Thoracic aorta (tissue), 2 donors: ENCODE measurements at regions not wholly inside any gene's neighbourhood (a gene's known extent, or its start where the extent isn't known, plus 50 kb on each side); places are given as distances from the start of the nearest gene placed in this dataset.

ENCODE experiments used
- ATAC-seq: fragments of 150-250 bp; one replicate; pipeline ENCODE4 v1.8.0; 2017; ENCODE audit warnings: low read depth; ENCODE audit not compliant: insufficient number of reproducible peaks, low FRiP score
- DNase-seq: peaks from one replicate; pipeline ENCODE4 v3.0.0-alpha.2; 2020; ENCODE audit warnings: low spot score
- H3K27ac ChIP-seq, 2 donors: fragments of 200-600 bp; sonication (generic); 1 replicate in 1 of 2; 2 replicates in 1 of 2; pipeline ENCODE4 v1.5.1; 2016; ENCODE audit warnings: mild to moderate bottlenecking in 2 of 2, moderate library complexity in 2 of 2
- H3K27me3 ChIP-seq: fragments of 200-600 bp; sonication (generic); replicated peaks from 2 replicates; pipeline ENCODE4 v1.6.0; 2016; ENCODE audit warnings: mild to moderate bottlenecking; ENCODE audit not compliant: insufficient read depth
- H3K36me3 ChIP-seq: fragments of 200-600 bp; sonication (generic); one replicate; pipeline ENCODE4 v1.5.1; 2016
- H3K4me1 ChIP-seq, 2 donors: fragments of 200-600 bp; sonication (generic); 1 replicate in 1 of 2; 2 replicates in 1 of 2; pipeline versions ENCODE4 v1.5.1 to v1.6.0; 2016; ENCODE audit warnings: low read depth in 2 of 2, mild to moderate bottlenecking in 1 of 2; ENCODE audit not compliant: control insufficient read depth in 1 of 2
- H3K4me3 ChIP-seq: fragments of 200-600 bp; sonication (generic); 2 replicates; pipeline ENCODE4 v1.5.1; 2016; ENCODE audit warnings: mild to moderate bottlenecking
- H3K9me3 ChIP-seq: fragments of 200-600 bp; sonication (generic); 2 replicates; pipeline ENCODE4 v1.5.1; 2016
- TF ChIP-seq, protein P1 (sequence below): fragments of 200-600 bp; sonication (generic); IDR thresholded peaks from one replicate; pipeline ENCODE4 v1.5.1; 2019; ENCODE audit warnings: antibody characterized with exemption

DNA sequence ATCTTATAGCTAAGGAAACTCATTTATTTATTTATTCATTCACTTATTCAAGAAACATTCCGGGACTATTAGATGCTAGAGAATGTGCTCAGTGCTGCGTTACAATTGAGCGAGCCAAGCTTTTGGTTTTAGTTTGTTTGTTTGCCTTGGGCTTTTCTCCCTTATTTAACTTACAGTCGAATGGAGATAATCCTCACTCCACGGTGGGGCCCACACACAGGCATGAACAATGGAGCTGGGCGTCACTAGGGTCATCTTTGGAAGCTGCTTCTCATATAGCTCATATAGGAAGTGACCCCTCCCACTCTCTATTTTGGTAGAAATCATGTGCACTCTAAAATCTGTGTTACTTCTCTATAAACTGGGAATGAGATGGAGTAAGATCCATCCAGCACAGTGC is 210.0 kb downstream of the TMEM114 start:
- ATAC-seq = no peak
- no peak overlapping the region for H3K4me3 ChIP-seq
- no peak overlapping the region for H3K27ac ChIP-seq
- no peak for DNase-seq
- TF ChIP-seq, protein P1, sequence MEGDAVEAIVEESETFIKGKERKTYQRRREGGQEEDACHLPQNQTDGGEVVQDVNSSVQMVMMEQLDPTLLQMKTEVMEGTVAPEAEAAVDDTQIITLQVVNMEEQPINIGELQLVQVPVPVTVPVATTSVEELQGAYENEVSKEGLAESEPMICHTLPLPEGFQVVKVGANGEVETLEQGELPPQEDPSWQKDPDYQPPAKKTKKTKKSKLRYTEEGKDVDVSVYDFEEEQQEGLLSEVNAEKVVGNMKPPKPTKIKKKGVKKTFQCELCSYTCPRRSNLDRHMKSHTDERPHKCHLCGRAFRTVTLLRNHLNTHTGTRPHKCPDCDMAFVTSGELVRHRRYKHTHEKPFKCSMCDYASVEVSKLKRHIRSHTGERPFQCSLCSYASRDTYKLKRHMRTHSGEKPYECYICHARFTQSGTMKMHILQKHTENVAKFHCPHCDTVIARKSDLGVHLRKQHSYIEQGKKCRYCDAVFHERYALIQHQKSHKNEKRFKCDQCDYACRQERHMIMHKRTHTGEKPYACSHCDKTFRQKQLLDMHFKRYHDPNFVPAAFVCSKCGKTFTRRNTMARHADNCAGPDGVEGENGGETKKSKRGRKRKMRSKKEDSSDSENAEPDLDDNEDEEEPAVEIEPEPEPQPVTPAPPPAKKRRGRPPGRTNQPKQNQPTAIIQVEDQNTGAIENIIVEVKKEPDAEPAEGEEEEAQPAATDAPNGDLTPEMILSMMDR = no peak
- H3K36me3 ChIP-seq = no peaks in the 10 kb centered on the region
- no peaks in the 10 kb centered on the region for H3K27me3 ChIP-seq
- H3K4me1 ChIP-seq = no peaks in the 10 kb centered on the region
- H3K9me3 ChIP-seq = no peaks in the 10 kb centered on the region

DNA sequence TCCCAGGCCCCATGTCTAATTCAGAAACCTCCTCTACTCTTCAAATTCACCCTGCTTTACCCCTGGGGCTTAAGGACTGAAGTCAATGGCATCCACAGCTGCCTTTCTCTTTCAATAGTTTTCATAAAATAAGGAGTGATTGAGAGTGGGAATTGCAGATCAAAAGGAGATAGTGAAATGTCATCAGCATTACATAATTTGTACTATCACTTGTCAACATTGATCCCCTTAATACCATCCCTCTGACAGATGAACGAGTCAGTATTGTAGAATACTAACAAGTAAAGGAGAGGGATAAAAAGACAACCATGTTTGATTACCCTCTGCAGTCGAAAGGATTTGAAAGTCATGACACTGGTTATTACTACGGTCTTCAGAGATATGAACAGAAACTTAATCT is 212.4 kb downstream of the TMEM114 start:
- Histone ChIP-seq H3K9me3 (no peaks in the 10 kb centered on the region), H3K4me3 (no peak overlapping the region), H3K27me3 (no peaks in the 10 kb centered on the region), H3K27ac (no peak overlapping the region), H3K4me1 (no peaks in the 10 kb centered on the region), H3K36me3 (no peaks in the 10 kb centered on the region)
- DNase-seq = no peak
- no peak for ATAC-seq
- TF ChIP-seq, protein P1 = no peak

DNA sequence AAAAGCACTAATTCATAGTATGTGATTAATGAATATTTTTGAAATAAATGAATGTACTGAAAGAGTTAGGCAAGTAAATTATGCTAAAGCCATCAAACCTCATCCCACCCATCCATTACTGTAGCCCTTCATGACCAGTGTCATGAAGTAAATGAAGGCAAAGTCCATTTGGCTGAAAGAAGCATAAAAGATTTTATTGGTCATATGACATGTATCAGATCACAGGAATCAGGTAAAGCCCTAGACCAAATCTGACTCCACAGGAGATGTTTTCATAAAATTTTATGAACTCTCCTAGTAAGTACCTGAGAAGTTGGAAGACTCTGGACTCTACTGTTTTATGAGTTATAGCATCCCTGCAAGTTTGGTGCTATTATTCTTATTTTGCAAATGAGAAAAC is 213.5 kb downstream of the TMEM114 start:
- no peak overlapping the region for H3K4me3 ChIP-seq
- no peak for ATAC-seq
- no peak overlapping the region for H3K27ac ChIP-seq
- no peaks in the 10 kb centered on the region for H3K36me3 ChIP-seq
- no peaks in the 10 kb centered on the region for H3K27me3 ChIP-seq
- H3K9me3 ChIP-seq = no peaks in the 10 kb centered on the region
- TF ChIP-seq, protein P1 = no peak
- DNase-seq = no peak
- no peaks in the 10 kb centered on the region for H3K4me1 ChIP-seq

DNA sequence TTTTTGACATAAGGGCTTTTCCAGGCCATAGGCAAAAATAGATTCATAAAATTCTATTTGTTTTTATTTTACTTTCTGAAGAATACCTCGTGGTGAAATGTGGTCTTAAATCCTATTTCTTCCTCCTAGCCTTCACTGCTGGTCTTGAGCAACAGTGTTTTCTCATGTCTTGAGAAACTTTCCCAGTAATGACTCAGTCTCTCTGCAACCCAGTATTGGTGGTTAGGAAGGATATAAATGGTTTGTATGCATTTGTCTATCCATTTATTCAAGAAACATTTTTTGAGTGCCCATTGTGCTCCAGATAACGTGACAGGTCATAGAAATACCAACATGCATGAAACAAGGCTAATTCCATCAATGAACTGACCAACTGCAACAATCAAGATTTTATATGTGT is 213.9 kb downstream of the TMEM114 start:
- TF ChIP-seq, protein P1 = no peak
- no peak overlapping the region for H3K27ac ChIP-seq
- no peak for ATAC-seq
- no peaks in the 10 kb centered on the region for H3K27me3 ChIP-seq
- H3K4me1 ChIP-seq = no peaks in the 10 kb centered on the region
- H3K9me3 ChIP-seq = no peaks in the 10 kb centered on the region
- DNase-seq = no peak
- no peaks in the 10 kb centered on the region for H3K36me3 ChIP-seq
- no peak overlapping the region for H3K4me3 ChIP-seq

DNA sequence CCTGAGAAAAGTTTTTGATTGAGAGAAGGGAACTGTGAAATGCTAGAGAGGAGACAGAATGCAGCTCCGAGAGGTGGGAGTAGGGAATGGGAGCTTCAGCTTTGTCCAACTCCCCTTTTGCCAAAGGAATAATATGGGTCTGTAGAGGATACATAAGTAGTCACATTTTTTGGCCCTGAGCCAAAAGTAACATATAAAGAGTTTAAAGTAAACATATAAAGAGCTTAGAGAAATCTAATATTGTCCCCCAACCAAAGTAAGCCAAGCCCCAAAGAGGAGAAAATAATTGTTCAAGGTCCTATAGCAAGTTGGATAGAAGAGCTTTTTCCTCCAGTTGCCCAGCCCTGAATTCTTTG is 215.1 kb downstream of the TMEM114 start:
- Histone ChIP-seq H3K4me3 (no peak overlapping the region), H3K4me1 (no peaks in the 10 kb centered on the region), H3K27me3 (no peaks in the 10 kb centered on the region), H3K27ac (no peak overlapping the region), H3K9me3 (no peaks in the 10 kb centered on the region), H3K36me3 (no peaks in the 10 kb centered on the region)
- DNase-seq = no peak
- ATAC-seq = no peak
- TF ChIP-seq, protein P1 = no peak
